ENCODE measurements at regions not wholly inside any gene's neighbourhood (a gene's known extent, or its start where the extent isn't known, plus 50 kb on each side); places are given as distances from the start of the nearest gene placed in this dataset.

GRCh38 chr9:106111039-106111730 is 416.8 kb downstream of the TMEM38B start:
- no peak overlapping the region for H3K4me3 ChIP-seq (replicated peaks; ENCODE audit: low read depth, low read length)
- no peak for DNase-seq (ENCODE audit: extremely low read depth, low read depth)
- TF ChIP-seq CTCF (IDR thresholded peaks at IDR 0.05; ENCODE audit: low read depth, low read length, missing control alignments): no peak

DNA sequence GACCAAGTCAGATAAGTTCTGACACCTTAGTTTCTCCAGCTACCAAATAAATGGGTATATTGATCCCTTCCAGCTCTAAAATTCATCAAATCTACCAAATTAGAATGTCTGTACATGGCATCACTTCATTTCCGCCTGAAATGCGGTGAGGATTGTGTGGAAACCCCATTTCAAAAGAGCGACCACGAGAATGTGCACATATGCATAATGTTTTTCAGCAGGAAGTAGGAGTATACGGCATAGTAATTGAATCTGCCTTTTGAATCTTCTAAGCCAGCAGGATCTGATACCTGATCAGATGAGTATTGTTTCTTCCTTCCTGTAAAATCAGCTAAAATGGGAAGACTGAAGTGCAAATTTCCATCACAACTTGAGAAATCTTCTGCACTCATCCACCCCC is 418.6 kb downstream of the TMEM38B start:
- TF ChIP-seq CTCF (IDR thresholded peaks at IDR 0.05; ENCODE audit: low read depth, low read length, missing control alignments): no peak
- H3K4me3 ChIP-seq (replicated peaks; ENCODE audit: low read depth, low read length): no peak overlapping the region
- no peak for DNase-seq (ENCODE audit: extremely low read depth, low read depth)

DNA sequence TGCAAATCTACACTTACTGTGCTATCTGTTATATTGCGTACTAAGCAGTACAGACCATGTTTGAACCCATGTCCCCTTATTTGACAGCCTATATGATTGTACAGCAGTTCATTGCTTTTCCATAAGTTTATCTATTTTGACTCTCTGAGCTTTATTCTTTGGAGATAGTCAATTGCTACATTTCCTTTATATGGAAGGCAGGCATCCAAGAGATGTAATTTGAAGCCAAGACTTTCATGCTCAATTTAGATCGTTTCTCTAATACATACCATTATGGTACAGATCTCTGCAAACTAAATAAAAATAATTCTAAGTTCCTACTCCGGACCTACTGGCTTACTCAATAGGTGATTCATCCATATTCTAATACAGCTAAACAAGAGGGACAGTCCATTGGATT is 424.8 kb downstream of the TMEM38B start:
- no peak for TF ChIP-seq CTCF (IDR thresholded peaks at IDR 0.05; ENCODE audit: low read depth, low read length, missing control alignments)
- no peak overlapping the region for H3K4me3 ChIP-seq (replicated peaks; ENCODE audit: low read depth, low read length)
- no peak for DNase-seq (ENCODE audit: extremely low read depth, low read depth)

DNA sequence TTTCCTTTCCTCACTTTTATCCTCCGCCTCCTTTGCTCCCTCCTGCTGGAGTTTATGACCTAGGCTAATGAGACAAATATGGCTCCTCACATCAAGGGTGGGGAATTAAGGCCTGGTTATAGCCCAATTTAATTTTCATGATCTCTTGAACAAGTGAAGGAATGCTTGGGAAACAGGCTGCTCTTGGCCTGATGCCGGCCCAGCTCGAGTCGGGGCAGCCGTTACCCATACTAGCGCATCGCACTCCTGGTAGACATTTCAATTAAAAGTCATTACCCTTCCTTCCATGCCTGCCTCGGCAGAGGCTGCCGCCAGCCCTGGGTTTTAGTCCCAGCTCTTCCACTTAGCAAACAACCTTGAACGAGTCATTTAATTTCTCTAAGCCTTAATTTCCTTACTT is 425.7 kb downstream of the TMEM38B start:
- no peak for TF ChIP-seq CTCF (IDR thresholded peaks at IDR 0.05; ENCODE audit: low read depth, low read length, missing control alignments)
- DNase-seq (ENCODE audit: extremely low read depth, low read depth): no peak
- H3K4me3 ChIP-seq (replicated peaks; ENCODE audit: low read depth, low read length): no peak overlapping the region

DNA sequence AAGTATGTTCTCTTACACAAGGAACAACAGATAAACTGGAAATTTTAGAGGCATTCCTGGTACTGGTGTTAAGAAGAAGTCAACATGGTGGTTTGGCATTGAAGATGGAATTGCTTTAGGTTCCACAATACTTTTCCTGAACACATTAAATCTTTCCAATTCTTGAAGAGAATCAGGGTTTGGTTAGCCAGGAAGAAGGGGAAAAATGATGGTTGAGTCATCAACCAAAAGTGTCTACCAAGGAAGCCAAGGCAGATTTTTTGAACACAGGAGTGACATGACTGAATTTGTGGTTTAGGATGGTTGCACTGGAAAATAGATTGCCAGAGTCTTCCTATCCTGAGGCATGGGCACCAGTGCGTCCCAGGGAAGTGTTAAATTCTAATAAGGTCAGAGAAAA is 433.4 kb downstream of the TMEM38B start:
- TF ChIP-seq CTCF (IDR thresholded peaks at IDR 0.05; ENCODE audit: low read depth, low read length, missing control alignments): no peak
- no peak overlapping the region for H3K4me3 ChIP-seq (replicated peaks; ENCODE audit: low read depth, low read length)
- DNase-seq (ENCODE audit: extremely low read depth, low read depth): no peak

DNA sequence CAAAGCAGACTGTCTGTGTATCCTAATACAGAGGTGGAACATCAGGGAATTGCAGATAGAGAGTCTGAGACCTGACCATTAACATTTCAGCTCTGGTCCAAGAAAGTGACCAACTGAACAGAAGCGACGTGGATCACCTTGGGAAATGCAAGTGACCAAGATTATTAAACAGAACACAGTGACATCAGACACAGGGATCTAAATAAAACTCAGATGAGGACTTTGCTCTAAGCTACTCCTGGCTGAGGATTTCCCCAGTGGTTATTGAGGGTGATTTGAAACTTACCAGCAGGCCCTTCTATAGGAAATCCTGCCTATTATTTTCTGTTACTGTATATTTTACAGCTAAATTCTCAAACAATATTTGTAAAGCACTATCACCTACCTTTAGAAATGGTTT is 436.0 kb downstream of the TMEM38B start:
- no peak for TF ChIP-seq CTCF (IDR thresholded peaks at IDR 0.05; ENCODE audit: low read depth, low read length, missing control alignments)
- H3K4me3 ChIP-seq (replicated peaks; ENCODE audit: low read depth, low read length): no peak overlapping the region
- DNase-seq (ENCODE audit: extremely low read depth, low read depth): no peak

DNA sequence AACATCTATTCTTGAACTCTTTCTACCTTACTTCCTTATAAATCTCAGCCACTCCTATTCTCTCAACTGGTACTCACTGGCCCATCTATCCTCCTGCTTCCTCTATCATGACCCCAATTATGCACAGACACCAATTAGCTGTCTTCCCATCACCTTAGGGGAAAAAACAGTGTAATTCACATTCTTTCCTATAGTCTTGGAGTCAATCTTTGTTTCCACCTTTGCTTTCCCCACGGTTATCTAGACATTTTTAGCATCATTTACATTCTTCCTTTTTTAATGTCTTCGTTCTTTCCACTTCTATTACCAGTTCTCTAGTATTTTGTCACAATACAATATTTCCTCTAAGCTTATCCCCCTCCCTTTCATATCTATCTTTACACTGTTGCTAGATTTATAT is 449.4 kb downstream of the TMEM38B start:
- no peak for DNase-seq (ENCODE audit: extremely low read depth, low read depth)
- no peak for TF ChIP-seq CTCF (IDR thresholded peaks at IDR 0.05; ENCODE audit: low read depth, low read length, missing control alignments)
- H3K4me3 ChIP-seq (replicated peaks; ENCODE audit: low read depth, low read length): no peak overlapping the region
